ENCODE measurements at regions not wholly inside any gene's neighbourhood (a gene's known extent, or its start where the extent isn't known, plus 50 kb on each side); places are given as distances from the start of the nearest gene placed in this dataset.

GRCh38 chr4:188197566-188197965 is 58.3 kb downstream of the TRIML1 start:
- Histone ChIP-seq H3K9me3 (ENCODE audit: control insufficient read depth, low read depth, low read length) (peaks cover 4% of the 10 kb centered on the region), H3K27me3 (ENCODE audit: control insufficient read depth, insufficient read depth, low read length) (no peaks in the 10 kb centered on the region), H3K36me3 (ENCODE audit: control insufficient read depth, insufficient read depth, low read length) (no peaks in the 10 kb centered on the region), H3K4me1 (ENCODE audit: control insufficient read depth, insufficient read depth, low read length) (no peaks in the 10 kb centered on the region), H3K27ac (ENCODE audit: low read length) (no peak overlapping the region), H3K4me3 (ENCODE audit: low read length) (no peak overlapping the region)
- no peak for DNase-seq
- WGBS (ENCODE audit: insufficient coverage, low lambda C conversion rate), result no CpG with 5 or more reads among the region's 9 CpGs

DNA sequence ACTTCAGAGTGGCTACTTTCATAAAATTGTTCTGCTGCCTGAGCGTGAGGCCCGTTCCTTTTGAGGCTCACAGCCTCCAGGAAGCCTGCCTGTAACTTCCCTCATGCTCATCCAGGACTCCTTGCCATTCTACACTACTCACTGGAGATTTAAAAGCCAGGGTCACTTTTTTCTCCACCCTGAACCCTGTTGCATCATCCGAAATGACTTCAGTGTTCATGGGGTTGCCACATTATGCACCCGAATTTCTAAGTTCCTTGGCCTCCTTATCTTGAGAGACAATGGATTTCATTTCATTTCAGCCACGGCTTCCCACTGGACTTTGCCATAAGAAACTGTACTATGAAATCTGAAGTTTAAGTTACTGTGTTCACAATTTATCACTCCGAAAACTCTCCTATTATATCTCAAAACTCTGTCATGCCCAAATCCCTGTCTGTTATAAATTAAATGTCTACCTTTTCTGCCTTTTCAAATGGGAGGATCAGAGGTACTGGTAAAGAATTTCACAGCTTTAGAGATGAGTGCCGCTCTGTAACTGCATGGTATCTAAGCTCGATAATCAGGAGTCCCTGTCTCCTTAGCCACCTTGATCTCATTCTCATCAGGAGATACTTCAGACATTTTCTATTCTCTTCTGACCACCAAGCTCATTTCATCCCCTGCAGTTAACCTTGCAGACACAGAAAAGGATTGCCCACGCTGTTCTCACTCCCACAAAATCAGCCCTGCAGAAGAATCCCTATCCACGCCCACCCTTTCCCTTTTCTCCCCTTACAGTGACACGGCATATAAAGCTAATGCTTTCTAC is 59.9 kb downstream of the TRIML1 start:
- H3K27me3 ChIP-seq (ENCODE audit: control insufficient read depth, insufficient read depth, low read length), result no peaks in the 10 kb centered on the region
- 60% methylated on average over 4 of the region's 11 CpGs for WGBS (ENCODE audit: insufficient coverage, low lambda C conversion rate)
- H3K36me3 ChIP-seq (ENCODE audit: control insufficient read depth, insufficient read depth, low read length), result no peaks in the 10 kb centered on the region
- no peak for DNase-seq
- H3K9me3 ChIP-seq (ENCODE audit: control insufficient read depth, low read depth, low read length), result peaks cover 4% of the 10 kb centered on the region
- no peaks in the 10 kb centered on the region for H3K4me1 ChIP-seq (ENCODE audit: control insufficient read depth, insufficient read depth, low read length)
- H3K4me3 ChIP-seq (ENCODE audit: low read length), result no peak overlapping the region
- no peak overlapping the region for H3K27ac ChIP-seq (ENCODE audit: low read length)

GRCh38 chr4:188201851-188202250 is 62.6 kb downstream of the TRIML1 start:
- WGBS (ENCODE audit: insufficient coverage, low lambda C conversion rate), result no CpG with 5 or more reads among the region's 3 CpGs
- Histone ChIP-seq H3K9me3 (ENCODE audit: control insufficient read depth, low read depth, low read length) (peaks cover under 1% of the 10 kb centered on the region), H3K27ac (ENCODE audit: low read length) (no peak overlapping the region), H3K36me3 (ENCODE audit: control insufficient read depth, insufficient read depth, low read length) (no peaks in the 10 kb centered on the region), H3K4me3 (ENCODE audit: low read length) (no peak overlapping the region), H3K4me1 (ENCODE audit: control insufficient read depth, insufficient read depth, low read length) (no peaks in the 10 kb centered on the region), H3K27me3 (ENCODE audit: control insufficient read depth, insufficient read depth, low read length) (no peaks in the 10 kb centered on the region)
- DNase-seq, result no peak

GRCh38 chr4:188206783-188207182 is 67.5 kb downstream of the TRIML1 start:
- 57% methylated on average over 1 of the region's 3 CpGs for WGBS (ENCODE audit: insufficient coverage, low lambda C conversion rate)
- H3K27me3 ChIP-seq (ENCODE audit: control insufficient read depth, insufficient read depth, low read length), result no peaks in the 10 kb centered on the region
- no peaks in the 10 kb centered on the region for H3K36me3 ChIP-seq (ENCODE audit: control insufficient read depth, insufficient read depth, low read length)
- H3K27ac ChIP-seq (ENCODE audit: low read length), result no peak overlapping the region
- H3K4me3 ChIP-seq (ENCODE audit: low read length), result no peak overlapping the region
- no peaks in the 10 kb centered on the region for H3K4me1 ChIP-seq (ENCODE audit: control insufficient read depth, insufficient read depth, low read length)
- no peak for DNase-seq
- no peaks in the 10 kb centered on the region for H3K9me3 ChIP-seq (ENCODE audit: control insufficient read depth, low read depth, low read length)

DNA sequence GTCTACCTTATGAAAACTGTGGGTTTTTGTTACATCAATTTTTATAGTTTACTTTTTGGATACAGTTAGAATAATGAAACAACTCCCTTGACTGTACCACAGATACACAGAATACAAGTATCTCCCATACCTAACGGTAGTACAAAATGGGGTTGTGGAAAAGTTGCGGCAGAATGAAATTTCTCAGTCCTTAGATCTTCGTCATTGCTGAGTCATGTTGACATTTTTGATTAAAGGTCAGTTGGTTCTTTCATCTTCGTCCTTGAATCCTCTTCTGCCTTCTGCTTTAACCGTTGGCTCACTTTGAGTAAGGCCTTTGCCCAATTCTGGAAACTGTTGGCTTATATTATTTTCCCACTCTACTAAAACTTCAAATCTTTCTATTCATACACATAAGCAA is 75.6 kb downstream of the TRIML1 start:
- no peak for DNase-seq
- no peak overlapping the region for H3K4me3 ChIP-seq (ENCODE audit: low read length)
- no peaks in the 10 kb centered on the region for H3K4me1 ChIP-seq (ENCODE audit: control insufficient read depth, insufficient read depth, low read length)
- H3K36me3 ChIP-seq (ENCODE audit: control insufficient read depth, insufficient read depth, low read length), result no peaks in the 10 kb centered on the region
- H3K9me3 ChIP-seq (ENCODE audit: control insufficient read depth, low read depth, low read length), result peaks cover 13% of the 10 kb centered on the region
- WGBS (ENCODE audit: insufficient coverage, low lambda C conversion rate), result 76% methylated on average over 3 of the region's 5 CpGs
- H3K27me3 ChIP-seq (ENCODE audit: control insufficient read depth, insufficient read depth, low read length), result no peaks in the 10 kb centered on the region
- H3K27ac ChIP-seq (ENCODE audit: low read length), result no peak overlapping the region

GRCh38 chr4:188218392-188218791 is 79.2 kb downstream of the TRIML1 start:
- Histone ChIP-seq H3K4me1 (ENCODE audit: control insufficient read depth, insufficient read depth, low read length) (no peaks in the 10 kb centered on the region), H3K27me3 (ENCODE audit: control insufficient read depth, insufficient read depth, low read length) (no peaks in the 10 kb centered on the region), H3K9me3 (ENCODE audit: control insufficient read depth, low read depth, low read length) (peaks cover 13% of the 10 kb centered on the region), H3K27ac (ENCODE audit: low read length) (no peak overlapping the region), H3K4me3 (ENCODE audit: low read length) (no peak overlapping the region), H3K36me3 (ENCODE audit: control insufficient read depth, insufficient read depth, low read length) (no peaks in the 10 kb centered on the region)
- DNase-seq, result no peak
- WGBS (ENCODE audit: insufficient coverage, low lambda C conversion rate), result 100% methylated on average over 1 of the region's 28 CpGs

DNA sequence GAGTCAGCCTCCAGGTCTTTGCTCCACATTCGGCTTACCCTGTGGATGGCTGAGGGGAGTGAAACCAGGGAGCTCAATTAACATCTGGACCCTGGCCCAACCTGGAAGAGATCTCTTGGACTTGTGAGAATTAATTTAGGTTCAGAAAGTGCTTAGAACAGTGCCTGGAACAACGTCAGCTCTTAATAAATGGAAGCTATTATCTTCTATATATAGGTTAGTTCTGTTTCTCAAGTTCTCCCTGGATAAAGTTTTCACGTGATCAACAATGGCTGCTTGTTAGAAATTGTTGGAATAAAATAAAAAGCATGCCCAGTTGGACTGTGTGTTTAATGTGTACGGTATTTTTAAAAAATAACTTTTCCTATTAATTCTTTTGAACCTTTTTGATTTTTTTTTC is 80.8 kb downstream of the TRIML1 start:
- H3K27ac ChIP-seq (ENCODE audit: low read length), result no peak overlapping the region
- no peak overlapping the region for H3K4me3 ChIP-seq (ENCODE audit: low read length)
- peaks cover 13% of the 10 kb centered on the region for H3K9me3 ChIP-seq (ENCODE audit: control insufficient read depth, low read depth, low read length)
- WGBS (ENCODE audit: insufficient coverage, low lambda C conversion rate), result 85% methylated on average over 2 of the region's 4 CpGs
- no peaks in the 10 kb centered on the region for H3K27me3 ChIP-seq (ENCODE audit: control insufficient read depth, insufficient read depth, low read length)
- H3K4me1 ChIP-seq (ENCODE audit: control insufficient read depth, insufficient read depth, low read length), result no peaks in the 10 kb centered on the region
- no peaks in the 10 kb centered on the region for H3K36me3 ChIP-seq (ENCODE audit: control insufficient read depth, insufficient read depth, low read length)
- DNase-seq, result no peak

- Histone ChIP-seq H3K27ac (ENCODE audit: low read length) (no peak overlapping the region), H3K4me1 (ENCODE audit: control insufficient read depth, insufficient read depth, low read length) (no peaks in the 10 kb centered on the region), H3K4me3 (ENCODE audit: low read length) (no peak overlapping the region), H3K27me3 (ENCODE audit: control insufficient read depth, insufficient read depth, low read length) (no peaks in the 10 kb centered on the region), H3K36me3 (ENCODE audit: control insufficient read depth, insufficient read depth, low read length) (no peaks in the 10 kb centered on the region), H3K9me3 (ENCODE audit: control insufficient read depth, low read depth, low read length) (peaks cover 13% of the 10 kb centered on the region)
- no peak for DNase-seq
- 100% methylated on average over 1 of the region's 2 CpGs for WGBS (ENCODE audit: insufficient coverage, low lambda C conversion rate)
Observed at GRCh38 chr4:188221090-188221489, 81.8 kb downstream of the TRIML1 start.

DNA sequence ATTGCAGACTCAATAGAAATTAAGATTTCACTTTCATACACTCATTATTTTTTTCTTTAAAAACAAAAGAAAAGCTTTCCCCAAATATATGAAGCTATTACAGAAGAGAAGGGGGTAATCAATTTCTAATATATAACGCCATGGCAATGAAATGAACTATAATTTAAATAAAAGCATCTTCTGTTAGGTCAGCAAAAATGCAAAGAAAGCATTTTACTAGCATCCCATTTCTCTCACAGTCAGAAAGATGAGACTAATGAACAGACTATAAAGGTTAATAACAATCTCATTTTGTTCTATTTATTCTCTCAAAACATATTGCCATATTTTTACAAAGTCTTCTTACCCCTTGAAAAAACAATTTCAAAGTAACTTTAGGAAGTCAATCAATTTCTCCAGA is 89.0 kb downstream of the TRIML1 start:
- no peaks in the 10 kb centered on the region for H3K9me3 ChIP-seq (ENCODE audit: control insufficient read depth, low read depth, low read length)
- H3K4me3 ChIP-seq (ENCODE audit: low read length), result no peak overlapping the region
- H3K27ac ChIP-seq (ENCODE audit: low read length), result no peak overlapping the region
- H3K4me1 ChIP-seq (ENCODE audit: control insufficient read depth, insufficient read depth, low read length), result no peaks in the 10 kb centered on the region
- H3K36me3 ChIP-seq (ENCODE audit: control insufficient read depth, insufficient read depth, low read length), result no peaks in the 10 kb centered on the region
- no CpG with 5 or more reads among the region's 1 CpG for WGBS (ENCODE audit: insufficient coverage, low lambda C conversion rate)
- DNase-seq, result no peak
- no peaks in the 10 kb centered on the region for H3K27me3 ChIP-seq (ENCODE audit: control insufficient read depth, insufficient read depth, low read length)

GRCh38 chr4:188232428-188232827 is 93.2 kb downstream of the TRIML1 start:
- Histone ChIP-seq H3K27me3 (ENCODE audit: control insufficient read depth, insufficient read depth, low read length) (no peaks in the 10 kb centered on the region), H3K4me1 (ENCODE audit: control insufficient read depth, insufficient read depth, low read length) (no peaks in the 10 kb centered on the region), H3K27ac (ENCODE audit: low read length) (no peak overlapping the region), H3K36me3 (ENCODE audit: control insufficient read depth, insufficient read depth, low read length) (no peaks in the 10 kb centered on the region), H3K9me3 (ENCODE audit: control insufficient read depth, low read depth, low read length) (no peaks in the 10 kb centered on the region), H3K4me3 (ENCODE audit: low read length) (no peak overlapping the region)
- no peak for DNase-seq
- no CpG with 5 or more reads among the region's 6 CpGs for WGBS (ENCODE audit: insufficient coverage, low lambda C conversion rate)

GRCh38 chr4:188242041-188242440 is 102.8 kb downstream of the TRIML1 start:
- Histone ChIP-seq H3K4me1 (ENCODE audit: control insufficient read depth, insufficient read depth, low read length) (no peaks in the 10 kb centered on the region), H3K27ac (ENCODE audit: low read length) (no peak overlapping the region), H3K9me3 (ENCODE audit: control insufficient read depth, low read depth, low read length) (no peaks in the 10 kb centered on the region), H3K27me3 (ENCODE audit: control insufficient read depth, insufficient read depth, low read length) (no peaks in the 10 kb centered on the region), H3K36me3 (ENCODE audit: control insufficient read depth, insufficient read depth, low read length) (no peaks in the 10 kb centered on the region), H3K4me3 (ENCODE audit: low read length) (no peak overlapping the region)
- DNase-seq, result no peak
- 43% methylated on average over 1 of the region's 2 CpGs for WGBS (ENCODE audit: insufficient coverage, low lambda C conversion rate)
